ENCODE measurements at regions not wholly inside any gene's neighbourhood (a gene's known extent, or its start where the extent isn't known, plus 50 kb on each side); places are given as distances from the start of the nearest gene placed in this dataset.

DNA sequence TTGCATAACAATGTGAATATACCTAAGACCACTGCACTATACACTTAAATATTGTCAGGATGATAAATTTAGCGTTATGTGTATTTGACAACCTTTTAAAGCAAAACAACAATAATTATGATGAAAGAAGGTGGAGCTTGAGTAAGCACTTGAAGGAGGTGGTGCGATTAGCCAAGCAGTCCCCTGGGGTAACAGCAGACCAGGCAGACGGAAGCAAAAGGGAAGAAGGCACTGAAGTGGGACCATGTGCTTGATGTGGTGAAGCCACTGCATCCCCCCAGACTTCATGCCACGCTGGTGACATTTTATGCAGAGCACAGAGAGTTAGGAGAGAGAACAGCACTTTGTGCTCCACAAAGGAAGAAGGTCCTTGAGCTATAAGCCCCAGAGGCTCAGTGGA lies 58.3 kb upstream of the ZNF507 start:
- TF ChIP-seq, protein P1, sequence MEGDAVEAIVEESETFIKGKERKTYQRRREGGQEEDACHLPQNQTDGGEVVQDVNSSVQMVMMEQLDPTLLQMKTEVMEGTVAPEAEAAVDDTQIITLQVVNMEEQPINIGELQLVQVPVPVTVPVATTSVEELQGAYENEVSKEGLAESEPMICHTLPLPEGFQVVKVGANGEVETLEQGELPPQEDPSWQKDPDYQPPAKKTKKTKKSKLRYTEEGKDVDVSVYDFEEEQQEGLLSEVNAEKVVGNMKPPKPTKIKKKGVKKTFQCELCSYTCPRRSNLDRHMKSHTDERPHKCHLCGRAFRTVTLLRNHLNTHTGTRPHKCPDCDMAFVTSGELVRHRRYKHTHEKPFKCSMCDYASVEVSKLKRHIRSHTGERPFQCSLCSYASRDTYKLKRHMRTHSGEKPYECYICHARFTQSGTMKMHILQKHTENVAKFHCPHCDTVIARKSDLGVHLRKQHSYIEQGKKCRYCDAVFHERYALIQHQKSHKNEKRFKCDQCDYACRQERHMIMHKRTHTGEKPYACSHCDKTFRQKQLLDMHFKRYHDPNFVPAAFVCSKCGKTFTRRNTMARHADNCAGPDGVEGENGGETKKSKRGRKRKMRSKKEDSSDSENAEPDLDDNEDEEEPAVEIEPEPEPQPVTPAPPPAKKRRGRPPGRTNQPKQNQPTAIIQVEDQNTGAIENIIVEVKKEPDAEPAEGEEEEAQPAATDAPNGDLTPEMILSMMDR (conservative IDR thresholded peaks at IDR 0.05) = no peak
- no peak for TF ChIP-seq ZFX (IDR thresholded peaks at IDR 0.05)
- H3K27ac ChIP-seq = no peak overlapping the region

DNA sequence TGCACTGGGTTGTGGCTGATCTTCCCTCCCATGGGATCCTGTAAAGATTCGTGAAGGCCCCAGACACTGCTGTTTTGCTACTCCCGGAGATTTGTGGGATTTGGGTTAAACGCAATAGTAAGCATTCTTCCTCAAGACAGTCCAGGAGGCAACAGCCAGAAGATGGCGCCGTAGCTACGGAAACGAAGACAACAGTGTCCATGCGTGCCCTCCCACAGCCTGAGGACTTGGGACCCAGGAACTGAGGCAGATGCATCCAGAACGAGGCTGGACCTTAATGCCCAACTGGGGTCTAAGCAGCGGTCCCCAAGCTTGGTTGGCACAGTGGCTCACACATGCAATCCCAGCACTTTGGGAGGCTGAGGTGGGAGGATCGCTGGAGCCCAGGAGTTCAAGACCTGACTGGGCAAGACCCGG lies 57.6 kb upstream of the ZNF507 start:
- H3K27ac ChIP-seq = no peak overlapping the region
- TF ChIP-seq, protein P1 (conservative IDR thresholded peaks at IDR 0.05) = peak; percentile 78
- no peak for TF ChIP-seq ZFX (IDR thresholded peaks at IDR 0.05)

DNA sequence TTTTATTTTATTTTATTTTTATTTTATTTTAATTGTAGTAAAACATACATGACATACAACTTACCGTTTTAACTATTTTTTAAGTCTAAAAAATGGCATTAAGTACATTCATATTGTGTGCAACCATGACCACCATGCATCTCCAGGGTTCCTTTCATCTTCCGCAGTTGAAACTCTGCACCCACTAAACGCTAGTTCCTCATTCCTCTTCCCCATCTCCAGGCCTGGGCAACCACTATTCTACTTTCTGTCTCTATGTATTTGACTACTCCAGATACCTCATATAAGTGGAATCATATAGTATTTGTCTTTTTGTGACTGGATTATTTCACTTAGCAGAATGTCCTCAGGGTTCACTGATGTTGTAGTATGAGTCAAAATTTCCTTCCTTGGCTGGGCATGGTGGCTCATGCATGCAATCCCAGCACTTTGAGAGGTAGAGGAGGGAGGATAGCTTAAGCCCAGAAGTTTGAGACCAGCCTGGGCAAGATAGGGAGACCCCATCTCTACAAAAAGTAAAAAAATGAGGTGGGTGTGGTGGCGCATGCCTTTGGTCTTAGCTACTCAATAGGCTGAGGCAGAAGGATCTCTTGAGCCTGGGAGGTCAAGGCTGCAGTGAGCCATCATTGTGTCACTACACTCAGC lies 55.7 kb upstream of the ZNF507 start:
- no peak overlapping the region for H3K27ac ChIP-seq
- TF ChIP-seq, protein P1 (conservative IDR thresholded peaks at IDR 0.05) = no peak
- TF ChIP-seq ZFX (IDR thresholded peaks at IDR 0.05) = no peak

DNA sequence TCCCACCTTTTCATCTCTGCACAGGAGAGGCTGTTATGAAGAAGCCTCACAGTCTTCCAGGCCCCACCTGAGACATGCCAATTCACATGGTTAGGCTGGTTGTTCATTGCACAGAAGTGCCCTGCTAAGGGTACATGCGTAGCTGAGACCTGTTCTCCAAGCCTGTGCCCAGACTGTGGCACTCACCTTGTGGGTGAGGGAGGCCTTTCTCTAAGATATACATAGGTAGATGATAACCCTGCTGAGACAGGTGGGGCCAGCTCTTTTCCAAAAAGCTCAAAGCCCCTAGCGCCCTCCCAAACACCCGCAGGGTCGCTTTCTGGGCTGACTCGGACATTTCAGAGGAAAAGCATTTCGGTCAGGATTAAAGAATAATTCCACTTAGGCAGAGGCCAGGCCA lies 53.5 kb upstream of the ZNF507 start:
- no peak for TF ChIP-seq ZFX (IDR thresholded peaks at IDR 0.05)
- no peak overlapping the region for H3K27ac ChIP-seq

DNA sequence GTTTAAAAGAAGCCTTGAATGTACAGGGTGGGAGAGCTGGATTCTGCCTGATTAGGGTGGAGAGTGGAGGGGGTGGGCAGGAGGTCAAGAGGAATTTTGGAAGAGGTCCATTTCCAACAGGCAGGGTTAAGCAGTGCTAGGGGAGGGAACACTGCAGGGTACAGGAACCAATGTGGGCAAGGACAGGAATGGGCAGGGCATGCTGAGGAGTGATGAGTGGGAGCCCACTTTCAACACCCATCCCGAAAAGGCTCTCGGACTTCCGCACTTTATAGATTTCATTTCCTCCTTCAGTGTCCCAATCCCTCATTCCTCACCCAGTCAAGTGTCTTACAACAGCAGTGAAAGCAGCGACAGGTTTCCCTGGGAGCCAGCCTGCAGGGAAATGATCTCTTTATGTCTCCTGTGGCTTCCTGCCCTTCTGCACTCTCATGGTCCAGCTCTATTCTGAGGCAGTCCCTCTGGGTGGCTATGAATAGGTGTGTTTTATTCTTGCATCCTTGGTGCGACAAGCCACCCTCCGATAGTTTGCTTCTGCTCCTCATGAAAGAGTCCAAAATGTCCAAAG lies 50.5 kb upstream of the ZNF507 start:
- TF ChIP-seq ZFX (IDR thresholded peaks at IDR 0.05) = no peak
- TF ChIP-seq, protein P1 (conservative IDR thresholded peaks at IDR 0.05) = no peak
- H3K27ac ChIP-seq = no peak overlapping the region

Measured in C4-2B (cell line).